ENCODE measurements at regions not wholly inside any gene's neighbourhood (a gene's known extent, or its start where the extent isn't known, plus 50 kb on each side); places are given as distances from the start of the nearest gene placed in this dataset.

DNA sequence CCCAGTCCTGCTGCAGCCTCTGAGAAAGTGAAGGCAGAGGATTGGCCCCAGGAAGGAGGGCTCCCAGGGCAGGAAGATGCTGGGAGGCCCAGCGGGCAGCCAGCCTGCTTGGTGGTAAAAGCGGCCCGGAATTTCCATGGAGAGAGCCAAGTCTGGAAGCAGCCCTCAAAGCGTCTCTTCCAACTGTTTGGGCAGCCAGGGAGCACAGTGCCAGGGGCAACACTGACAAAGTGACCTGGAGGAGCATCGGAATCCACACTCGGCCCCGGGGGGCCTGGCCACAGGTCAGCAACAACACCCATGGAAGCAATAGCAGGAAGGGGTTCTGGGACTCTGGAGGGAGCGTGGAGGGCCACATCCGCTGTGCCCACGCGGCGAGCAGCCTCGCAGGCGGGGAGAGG, 63.2 kb upstream of the FGFR2 start:
- no peaks in the 10 kb centered on the region for H3K79me2 ChIP-seq (ENCODE audit: control insufficient read depth, insufficient read depth, low read length)
- no peaks in the 10 kb centered on the region for H3K27me3 ChIP-seq (replicated peaks in 1 of 2; ENCODE audit: control insufficient read depth in 2 of 2, insufficient read depth in 2 of 2, low read length in 1 of 2)
- CTCF ChIA-PET: interaction anchor here (0.5 kb wide), 1 partner anchor 116 kb away, joined by 3 read pairs; no protein-coding TSS in a partner anchor
- no peak overlapping the region for H3K4me3 ChIP-seq
- in situ Hi-C loops (cut with MboI) (no loop called here), intact Hi-C loops (cut with micrococcal nuclease; ENCODE audit: unreplicated experiment) (no loop called here)
- H3K9ac ChIP-seq (ENCODE audit: control insufficient read depth, insufficient read depth, low read length): no peak overlapping the region
- DNase-seq (ENCODE audit: low read depth, low spot score): no peak
- no peak for FAIRE-seq
- no peak for ATAC-seq
- H2AFZ ChIP-seq (ENCODE audit: control insufficient read depth, low read depth, low read length): no peak overlapping the region
- SMC1A ChIA-PET (ENCODE audit: uncharacterized antibody, unreplicated experiment): no interaction called here
- BruUV-seq (replicated peaks): no TSS peak
- no peak overlapping the region for H3K4me2 ChIP-seq (ENCODE audit: control insufficient read depth, insufficient read depth)
- H3K9me3 ChIP-seq (replicated peaks; ENCODE audit: control insufficient read depth, insufficient read depth, low read length): no peaks in the 10 kb centered on the region; the same call in 2 of the 3 replicates
- no peaks in the 10 kb centered on the region for H3K4me1 ChIP-seq (ENCODE audit: control insufficient read depth, insufficient read depth, low read length)
- no peaks in the 10 kb centered on the region for H4K20me1 ChIP-seq (ENCODE audit: control insufficient read depth, insufficient read depth)
- no peaks in the 10 kb centered on the region for H3K36me3 ChIP-seq (ENCODE audit: control insufficient read depth in 2 of 2, insufficient read depth in 2 of 2, low read length in 1 of 2)
- 34% methylated on average over 14 of the region's 14 CpGs for WGBS (ENCODE audit: insufficient coverage, insufficient replicate concordance, low lambda C conversion rate, missing lambda C conversion rate)
- no peak overlapping the region for H3K27ac ChIP-seq (ENCODE audit: control insufficient read depth, insufficient read depth)
- POLR2A ChIA-PET: no interaction called here
- RAD21 ChIA-PET (ENCODE audit: unreplicated experiment): no interaction called here
- TF ChIP-seq SMAD1 (IDR thresholded peaks at IDR 0.05; ENCODE audit: low read depth, partially characterized antibody) (no peak), FOXM1 (IDR thresholded peaks at IDR 0.05; ENCODE audit: low read depth, low read length) (no peak), DPF2 (IDR thresholded peaks at IDR 0.05) (no peak), SIX5 (IDR thresholded peaks at IDR 0.05; ENCODE audit: low read depth, low read length, severe bottlenecking) (no peak), ZNF207 (IDR thresholded peaks at IDR 0.05; ENCODE audit: borderline replicate concordance) (no peak), TAF1 (IDR thresholded peaks at IDR 0.05; ENCODE audit: borderline replicate concordance, low read depth, low read length) (no peak), ESRRA (IDR thresholded peaks at IDR 0.05; ENCODE audit: low read length) (no peak), SIN3A (IDR thresholded peaks at IDR 0.05; ENCODE audit: low read depth, low read length) (no peak)

DNA sequence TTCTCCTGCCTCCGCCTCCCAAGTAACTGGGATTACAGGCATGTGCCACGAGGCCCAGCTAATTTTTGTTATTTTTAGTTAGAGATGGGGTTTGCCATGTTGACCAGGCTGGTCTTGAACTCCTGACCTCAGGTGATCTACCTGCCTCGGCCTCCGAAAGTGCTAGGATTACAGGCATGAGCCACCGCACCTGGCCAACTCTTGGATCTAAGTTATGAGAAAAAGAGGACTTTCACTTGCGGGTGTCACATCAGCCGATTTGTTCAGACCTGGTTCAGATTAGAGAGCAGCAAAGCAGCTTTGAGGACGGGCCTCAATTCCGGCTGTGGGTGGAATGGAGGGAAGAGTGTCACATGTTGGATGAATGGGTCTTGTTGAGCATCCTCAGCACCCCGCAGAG, 61.0 kb upstream of the FGFR2 start:
- in situ Hi-C loops (cut with MboI): no loop called here
- SMC1A ChIA-PET (ENCODE audit: uncharacterized antibody, unreplicated experiment): no interaction called here
- Histone ChIP-seq H3K27ac (ENCODE audit: control insufficient read depth, insufficient read depth) (no peak overlapping the region), H4K20me1 (ENCODE audit: control insufficient read depth, insufficient read depth) (no peaks in the 10 kb centered on the region), H3K9me3 (replicated peaks; ENCODE audit: control insufficient read depth, insufficient read depth, low read length) (no peaks in the 10 kb centered on the region), H3K36me3 (ENCODE audit: control insufficient read depth in 2 of 2, insufficient read depth in 2 of 2, low read length in 1 of 2) (no peaks in the 10 kb centered on the region), H3K4me3 (no peak overlapping the region), H3K4me2 (ENCODE audit: control insufficient read depth, insufficient read depth) (no peak overlapping the region), H3K27me3 (replicated peaks in 1 of 2; ENCODE audit: control insufficient read depth in 2 of 2, insufficient read depth in 2 of 2, low read length in 1 of 2) (no peaks in the 10 kb centered on the region), H3K79me2 (ENCODE audit: control insufficient read depth, insufficient read depth, low read length) (no peaks in the 10 kb centered on the region), H3K4me1 (ENCODE audit: control insufficient read depth, insufficient read depth, low read length) (no peaks in the 10 kb centered on the region), H2AFZ (ENCODE audit: control insufficient read depth, low read depth, low read length) (no peak overlapping the region), H3K9ac (ENCODE audit: control insufficient read depth, insufficient read depth, low read length) (no peak overlapping the region)
- BruUV-seq (replicated peaks): no TSS peak
- intact Hi-C loops (cut with micrococcal nuclease; ENCODE audit: unreplicated experiment): no loop called here
- RAD21 ChIA-PET (ENCODE audit: unreplicated experiment): no interaction called here
- CTCF ChIA-PET: no interaction called here
- ATAC-seq (no peak), FAIRE-seq (no peak), DNase-seq (ENCODE audit: low read depth, low spot score) (no peak)
- POLR2A ChIA-PET: no interaction called here
- WGBS (ENCODE audit: insufficient coverage, insufficient replicate concordance, low lambda C conversion rate, missing lambda C conversion rate): 30% methylated on average over 10 of the region's 10 CpGs
- TF ChIP-seq ZZZ3 (IDR thresholded peaks at IDR 0.05; ENCODE audit: control insufficient read depth, insufficient read length, low read depth) (no peak), RUNX3 (IDR thresholded peaks at IDR 0.05; ENCODE audit: low read length) (no peak), POLR2AphosphoS5 (IDR thresholded peaks at IDR 0.05; ENCODE audit: low read length) (no peak), EGR1 (IDR thresholded peaks at IDR 0.05; ENCODE audit: borderline replicate concordance in 1 of 2, low read depth in 2 of 2, low read length in 2 of 2) (no peak), IKZF2 (IDR thresholded peaks at IDR 0.05) (no peak), RAD21 (IDR thresholded peaks at IDR 0.05; ENCODE audit: insufficient read depth, low read depth, low read length) (no peak), POLR2AphosphoS2 (IDR thresholded peaks at IDR 0.05; ENCODE audit: low read depth, low read length) (no peak)
- TF ChIP-seq, protein P1, sequence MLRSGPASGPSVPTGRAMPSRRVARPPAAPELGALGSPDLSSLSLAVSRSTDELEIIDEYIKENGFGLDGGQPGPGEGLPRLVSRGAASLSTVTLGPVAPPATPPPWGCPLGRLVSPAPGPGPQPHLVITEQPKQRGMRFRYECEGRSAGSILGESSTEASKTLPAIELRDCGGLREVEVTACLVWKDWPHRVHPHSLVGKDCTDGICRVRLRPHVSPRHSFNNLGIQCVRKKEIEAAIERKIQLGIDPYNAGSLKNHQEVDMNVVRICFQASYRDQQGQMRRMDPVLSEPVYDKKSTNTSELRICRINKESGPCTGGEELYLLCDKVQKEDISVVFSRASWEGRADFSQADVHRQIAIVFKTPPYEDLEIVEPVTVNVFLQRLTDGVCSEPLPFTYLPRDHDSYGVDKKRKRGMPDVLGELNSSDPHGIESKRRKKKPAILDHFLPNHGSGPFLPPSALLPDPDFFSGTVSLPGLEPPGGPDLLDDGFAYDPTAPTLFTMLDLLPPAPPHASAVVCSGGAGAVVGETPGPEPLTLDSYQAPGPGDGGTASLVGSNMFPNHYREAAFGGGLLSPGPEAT (IDR thresholded peaks at IDR 0.05; ENCODE audit: low read depth): no peak
- TF ChIP-seq, protein P2, sequence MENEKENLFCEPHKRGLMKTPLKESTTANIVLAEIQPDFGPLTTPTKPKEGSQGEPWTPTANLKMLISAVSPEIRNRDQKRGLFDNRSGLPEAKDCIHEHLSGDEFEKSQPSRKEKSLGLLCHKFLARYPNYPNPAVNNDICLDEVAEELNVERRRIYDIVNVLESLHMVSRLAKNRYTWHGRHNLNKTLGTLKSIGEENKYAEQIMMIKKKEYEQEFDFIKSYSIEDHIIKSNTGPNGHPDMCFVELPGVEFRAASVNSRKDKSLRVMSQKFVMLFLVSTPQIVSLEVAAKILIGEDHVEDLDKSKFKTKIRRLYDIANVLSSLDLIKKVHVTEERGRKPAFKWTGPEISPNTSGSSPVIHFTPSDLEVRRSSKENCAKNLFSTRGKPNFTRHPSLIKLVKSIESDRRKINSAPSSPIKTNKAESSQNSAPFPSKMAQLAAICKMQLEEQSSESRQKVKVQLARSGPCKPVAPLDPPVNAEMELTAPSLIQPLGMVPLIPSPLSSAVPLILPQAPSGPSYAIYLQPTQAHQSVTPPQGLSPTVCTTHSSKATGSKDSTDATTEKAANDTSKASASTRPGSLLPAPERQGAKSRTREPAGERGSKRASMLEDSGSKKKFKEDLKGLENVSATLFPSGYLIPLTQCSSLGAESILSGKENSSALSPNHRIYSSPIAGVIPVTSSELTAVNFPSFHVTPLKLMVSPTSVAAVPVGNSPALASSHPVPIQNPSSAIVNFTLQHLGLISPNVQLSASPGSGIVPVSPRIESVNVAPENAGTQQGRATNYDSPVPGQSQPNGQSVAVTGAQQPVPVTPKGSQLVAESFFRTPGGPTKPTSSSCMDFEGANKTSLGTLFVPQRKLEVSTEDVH (IDR thresholded peaks at IDR 0.05; ENCODE audit: low read depth, partially characterized antibody): no peak

All from GM12878 (cell line).